A549 (cell line): ENCODE measurements at regions not wholly inside any gene's neighbourhood (a gene's known extent, or its start where the extent isn't known, plus 50 kb on each side); places are given as distances from the start of the nearest gene placed in this dataset.

ENCODE experiments used
- CBX2 ChIP-seq: fragments of 200-600 bp; sonication (generic); IDR thresholded peaks from 2 replicates; pipeline ENCODE4 v1.6.1; 2016; ENCODE audit warnings: low read depth, mild to moderate bottlenecking, borderline replicate concordance
- ELK1 ChIP-seq: fragments of 150-350 bp; IDR thresholded peaks from 2 replicates; pipeline ENCODE4 v1.6.1; 2014; ENCODE audit warnings: low read depth, mild to moderate bottlenecking, low read length
- FOSB ChIP-seq: fragments of 250-450 bp; sonication (Bioruptor Pico); IDR thresholded peaks from 2 replicates; pipeline ENCODE4 v1.5.0; 2020; ENCODE audit warnings: mild to moderate bottlenecking, moderate library complexity
- MYC ChIP-seq: IDR thresholded peaks from 2 replicates; pipeline ENCODE4 v1.6.1; 2012; ENCODE audit warnings: mild to moderate bottlenecking, inconsistent platforms, low read length, improper control_type of control experiment, borderline replicate concordance
- POLR2A ChIP-seq: IDR thresholded peaks from 2 replicates; pipeline ENCODE4 v1.6.1; 2012; ENCODE audit warnings: mild to moderate bottlenecking, low read length
- RCOR1 ChIP-seq: fragments of 150-350 bp; IDR thresholded peaks from 2 replicates; pipeline ENCODE4 v1.6.1; 2014; ENCODE audit warnings: antibody characterized with exemption, low read length, low read depth

DNA sequence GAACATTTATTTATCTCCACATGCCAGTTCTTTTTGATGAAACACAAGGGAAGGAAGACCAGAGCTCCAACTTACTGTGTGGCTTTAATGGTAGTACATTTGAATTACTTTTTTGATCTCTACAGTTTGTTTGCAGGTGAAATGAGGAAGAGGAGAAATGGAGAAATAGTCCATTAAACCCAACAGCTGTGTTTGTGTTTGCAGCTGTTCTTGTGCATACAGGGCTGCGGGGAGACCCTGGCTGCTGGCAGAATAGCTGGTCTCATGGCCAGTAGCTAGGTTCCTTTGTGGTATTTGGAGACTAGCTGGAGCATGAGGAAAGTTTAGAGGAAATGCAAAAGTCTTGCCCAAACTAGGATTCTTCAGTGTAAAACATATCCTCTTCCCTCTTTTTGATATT, 374.8 kb downstream of the GPAT3 start:
- TF ChIP-seq POLR2A = no peak
- no peak for TF ChIP-seq RCOR1
- TF ChIP-seq MYC = no peak
- no peak for TF ChIP-seq ELK1
- TF ChIP-seq CBX2 = no peak
- no peak for TF ChIP-seq FOSB
